ENCODE measurements at regions not wholly inside any gene's neighbourhood (a gene's known extent, or its start where the extent isn't known, plus 50 kb on each side); places are given as distances from the start of the nearest gene placed in this dataset.

DNA sequence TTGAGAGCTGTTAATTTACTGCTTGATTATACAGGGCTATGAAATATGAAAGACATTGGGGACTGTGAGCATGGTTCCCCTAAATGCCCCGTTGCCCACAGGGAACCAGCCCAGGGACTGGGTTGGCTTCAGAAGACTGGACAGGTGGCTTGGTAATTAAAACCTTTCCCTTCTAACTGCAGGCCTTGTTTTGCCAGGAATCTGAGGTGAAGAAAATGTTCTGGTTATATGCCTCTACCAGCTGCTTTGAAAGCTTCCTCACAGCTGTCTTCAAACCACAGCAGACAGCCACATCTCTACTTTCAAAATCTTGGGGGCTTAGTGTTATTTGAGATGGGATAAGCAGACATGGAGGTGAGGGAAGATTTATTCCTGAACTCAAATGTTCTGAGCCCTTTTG lies 153.3 kb upstream of the SPRY4 start:
- Histone ChIP-seq H3K4me1 (no peaks in the 10 kb centered on the region), H3K4me3 (no peak overlapping the region), H3K9me3 (no peaks in the 10 kb centered on the region), H3K27me3 (ENCODE audit: low read depth) (no peaks in the 10 kb centered on the region), H3K27ac (no peak overlapping the region), H3K36me3 (no peaks in the 10 kb centered on the region)
- intact Hi-C loops (cut with DNase I), result no loop called here
- TF ChIP-seq, protein P1, sequence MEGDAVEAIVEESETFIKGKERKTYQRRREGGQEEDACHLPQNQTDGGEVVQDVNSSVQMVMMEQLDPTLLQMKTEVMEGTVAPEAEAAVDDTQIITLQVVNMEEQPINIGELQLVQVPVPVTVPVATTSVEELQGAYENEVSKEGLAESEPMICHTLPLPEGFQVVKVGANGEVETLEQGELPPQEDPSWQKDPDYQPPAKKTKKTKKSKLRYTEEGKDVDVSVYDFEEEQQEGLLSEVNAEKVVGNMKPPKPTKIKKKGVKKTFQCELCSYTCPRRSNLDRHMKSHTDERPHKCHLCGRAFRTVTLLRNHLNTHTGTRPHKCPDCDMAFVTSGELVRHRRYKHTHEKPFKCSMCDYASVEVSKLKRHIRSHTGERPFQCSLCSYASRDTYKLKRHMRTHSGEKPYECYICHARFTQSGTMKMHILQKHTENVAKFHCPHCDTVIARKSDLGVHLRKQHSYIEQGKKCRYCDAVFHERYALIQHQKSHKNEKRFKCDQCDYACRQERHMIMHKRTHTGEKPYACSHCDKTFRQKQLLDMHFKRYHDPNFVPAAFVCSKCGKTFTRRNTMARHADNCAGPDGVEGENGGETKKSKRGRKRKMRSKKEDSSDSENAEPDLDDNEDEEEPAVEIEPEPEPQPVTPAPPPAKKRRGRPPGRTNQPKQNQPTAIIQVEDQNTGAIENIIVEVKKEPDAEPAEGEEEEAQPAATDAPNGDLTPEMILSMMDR (IDR thresholded peaks at IDR 0.05), result no peak
- DNase-seq (no peak), ATAC-seq (no peak)

DNA sequence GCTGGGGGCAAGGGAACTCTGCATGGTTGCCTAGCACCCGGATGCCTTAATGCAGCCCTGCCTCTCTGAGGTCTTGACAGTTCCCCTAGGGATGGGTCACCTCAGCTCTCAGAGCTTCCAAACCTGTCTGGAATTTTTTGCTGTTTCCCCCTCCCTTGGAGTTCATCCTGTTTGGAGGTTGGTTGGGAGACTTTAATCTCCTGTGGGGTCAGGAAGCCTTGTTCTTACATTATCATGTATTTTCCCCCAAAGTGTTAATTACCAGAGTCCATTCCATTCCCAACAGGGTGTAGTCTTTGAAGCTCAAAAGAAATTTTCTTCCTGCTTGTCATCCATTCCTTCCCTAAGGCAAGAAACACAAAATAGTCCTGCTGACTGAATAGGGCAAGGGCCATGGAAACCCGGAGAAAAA lies 150.3 kb upstream of the SPRY4 start:
- no peak overlapping the region for H3K4me3 ChIP-seq
- H3K27ac ChIP-seq, result no peak overlapping the region
- intact Hi-C loops (cut with DNase I), result no loop called here
- H3K4me1 ChIP-seq, result peaks cover 4% of the 10 kb centered on the region
- DNase-seq, result no peak
- TF ChIP-seq, protein P1 (IDR thresholded peaks at IDR 0.05), result no peak
- H3K9me3 ChIP-seq, result no peaks in the 10 kb centered on the region
- no peaks in the 10 kb centered on the region for H3K36me3 ChIP-seq
- ATAC-seq, result no peak
- H3K27me3 ChIP-seq (ENCODE audit: low read depth), result no peaks in the 10 kb centered on the region

- TF ChIP-seq, protein P1 (IDR thresholded peaks at IDR 0.05), result no peak
- ATAC-seq, result no peak
These were observed 149.7 kb upstream of the SPRY4 start for GRCh38 chr5:142474431-142475094.

DNA sequence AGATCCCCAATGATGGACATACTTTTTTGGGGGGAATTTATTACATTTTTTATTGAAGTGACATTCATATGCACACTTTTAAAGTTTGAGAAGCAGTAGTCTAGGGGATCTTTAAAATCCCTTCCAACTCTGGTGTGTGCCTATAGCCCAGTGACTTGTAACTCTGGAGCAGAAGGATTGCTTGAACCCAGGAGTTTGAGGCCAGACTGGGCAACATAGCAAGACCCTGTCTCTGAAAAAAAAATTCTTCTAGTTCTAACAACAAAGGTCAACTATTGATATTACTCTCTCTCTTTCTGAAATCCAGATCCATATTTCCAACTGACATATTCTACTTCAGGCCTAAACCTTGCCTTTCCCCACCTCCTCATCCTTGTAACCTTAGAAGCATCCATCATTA lies 148.2 kb upstream of the SPRY4 start:
- intact Hi-C loops (cut with DNase I), result no loop called here
- peaks cover 4% of the 10 kb centered on the region for H3K4me1 ChIP-seq
- no peak overlapping the region for H3K4me3 ChIP-seq
- TF ChIP-seq, protein P1 (IDR thresholded peaks at IDR 0.05), result no peak
- H3K27me3 ChIP-seq (ENCODE audit: low read depth), result no peaks in the 10 kb centered on the region
- H3K36me3 ChIP-seq, result no peaks in the 10 kb centered on the region
- no peak for ATAC-seq
- H3K27ac ChIP-seq, result no peak overlapping the region
- no peak for DNase-seq
- H3K9me3 ChIP-seq, result no peaks in the 10 kb centered on the region

More at GRCh38 chr5:142474431-142475094, 149.7 kb upstream of the SPRY4 start:
- H3K4me1 ChIP-seq, result peaks cover 4% of the 10 kb centered on the region
- no peaks in the 10 kb centered on the region for H3K36me3 ChIP-seq
- no peak overlapping the region for H3K27ac ChIP-seq
- H3K27me3 ChIP-seq (ENCODE audit: low read depth), result no peaks in the 10 kb centered on the region
- no peak for DNase-seq
- intact Hi-C loops (cut with DNase I), result no loop called here
- no peaks in the 10 kb centered on the region for H3K9me3 ChIP-seq
- H3K4me3 ChIP-seq, result no peak overlapping the region

DNA sequence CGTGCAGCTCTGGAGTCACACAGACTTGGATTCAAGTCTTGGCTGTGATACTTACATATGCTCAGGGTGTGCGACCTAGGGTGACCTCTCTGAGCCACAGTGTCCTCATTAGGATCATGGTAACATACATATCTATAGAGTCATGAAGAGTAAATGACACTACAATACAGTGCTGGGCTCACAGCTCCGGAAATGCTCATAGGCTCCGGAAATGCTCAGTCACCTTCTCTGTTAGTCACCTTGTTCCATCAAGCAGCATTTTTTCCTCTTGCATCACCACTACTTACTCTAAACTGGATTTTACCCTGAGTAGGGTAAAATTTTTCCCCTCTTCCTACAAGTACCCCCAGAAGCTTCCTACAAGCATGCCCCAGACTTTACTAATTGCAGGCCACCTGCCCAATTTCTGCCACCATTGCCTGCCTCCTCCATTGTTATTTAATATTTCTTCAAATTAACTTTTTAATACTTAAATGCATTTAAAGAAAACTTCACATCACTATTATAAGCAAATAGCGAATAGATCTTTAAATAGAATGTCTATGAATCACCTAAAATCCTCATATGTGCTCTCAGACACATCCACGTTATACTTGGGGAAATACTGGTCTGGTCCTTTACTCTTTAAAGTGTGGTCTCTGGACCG lies 147.6 kb upstream of the SPRY4 start:
- DNase-seq (no peak), ATAC-seq (peak; percentile 66 to 68)
- TF ChIP-seq, protein P1 (IDR thresholded peaks at IDR 0.05), result no peak
- peaks cover 4% of the 10 kb centered on the region for H3K4me1 ChIP-seq
- no peak overlapping the region for H3K4me3 ChIP-seq
- no peaks in the 10 kb centered on the region for H3K27me3 ChIP-seq (ENCODE audit: low read depth)
- no peaks in the 10 kb centered on the region for H3K36me3 ChIP-seq
- H3K27ac ChIP-seq, result no peak overlapping the region
- no peaks in the 10 kb centered on the region for H3K9me3 ChIP-seq
- intact Hi-C loops (cut with DNase I), result no loop called here
